GM20000 (cell line): ENCODE measurements at regions not wholly inside any gene's neighbourhood (a gene's known extent, or its start where the extent isn't known, plus 50 kb on each side); places are given as distances from the start of the nearest gene placed in this dataset.

Experiments used
- DNase-seq: peaks from one replicate; pipeline ENCODE4 v3.0.0; 2012; ENCODE audit warnings: low spot score
- CTCF ChIP-seq: IDR thresholded peaks from 2 replicates; pipeline ENCODE4 v1.5.1; 2012; ENCODE audit warnings: mild to moderate bottlenecking, control low read depth; ENCODE audit errors: extremely low read depth, missing control alignments

- no peak for TF ChIP-seq CTCF
- no peak for DNase-seq
These were observed 56.8 kb downstream of the IFNG start for GRCh38 chr12:68102731-68103130.

DNA sequence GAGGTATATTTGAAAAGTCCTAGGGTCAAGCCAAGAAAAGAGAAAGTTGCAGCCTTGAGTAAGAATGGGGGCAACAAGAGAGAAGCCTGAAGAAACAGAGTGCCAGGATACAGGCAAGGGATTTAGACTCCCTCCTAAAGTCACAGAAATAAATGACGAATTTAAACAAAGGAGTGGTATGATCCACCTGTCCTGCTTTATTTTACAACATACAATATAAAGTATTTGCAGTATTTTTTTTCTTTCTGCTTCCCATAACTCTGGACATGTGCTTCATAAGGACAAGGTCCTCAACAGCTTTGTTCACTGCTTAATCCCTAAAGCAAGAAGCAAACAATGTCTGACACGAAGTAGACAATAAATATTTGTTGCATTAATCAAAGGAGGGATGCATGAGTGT lies 57.4 kb downstream of the IFNG start:
- no peak for TF ChIP-seq CTCF
- DNase-seq: no peak

DNA sequence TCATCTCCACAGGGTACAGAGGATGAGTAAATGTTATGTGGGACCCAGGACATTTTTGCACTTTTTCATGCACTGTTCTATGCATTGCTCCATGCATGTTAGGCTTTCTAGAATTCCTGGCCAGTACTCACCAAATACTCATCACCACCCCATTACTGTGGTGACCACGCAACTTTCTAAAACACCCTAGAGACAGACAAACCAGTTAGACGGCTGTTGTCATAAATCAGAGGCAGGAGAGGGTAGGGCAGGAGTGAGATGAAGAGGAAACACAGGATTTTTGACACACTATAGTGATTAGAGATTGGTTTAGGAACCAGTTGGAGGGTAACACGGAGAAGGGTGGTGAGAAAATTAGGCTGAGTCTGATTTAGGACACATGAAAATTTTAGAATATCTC lies 59.3 kb downstream of the IFNG start:
- no peak for TF ChIP-seq CTCF
- DNase-seq: no peak

DNA sequence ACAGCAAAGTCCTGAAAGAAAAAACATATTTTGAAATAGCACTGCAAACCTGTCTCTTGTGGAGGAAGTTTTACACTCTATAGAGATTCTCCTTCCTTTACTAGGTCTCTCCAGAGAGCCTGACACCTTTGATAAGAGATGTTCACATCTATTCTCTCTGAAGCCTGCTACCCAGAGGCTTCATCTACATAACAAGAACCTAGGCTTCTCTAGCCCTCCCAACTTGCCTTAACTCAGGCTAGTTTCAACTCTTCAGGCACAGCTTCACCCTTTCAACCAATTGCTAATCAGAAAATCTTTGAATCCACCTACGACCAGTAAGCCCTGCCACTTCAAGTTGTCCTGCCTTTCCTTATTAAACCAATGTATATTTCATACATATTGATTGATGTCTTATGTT lies 60.6 kb downstream of the IFNG start:
- no peak for TF ChIP-seq CTCF
- DNase-seq: no peak

DNA sequence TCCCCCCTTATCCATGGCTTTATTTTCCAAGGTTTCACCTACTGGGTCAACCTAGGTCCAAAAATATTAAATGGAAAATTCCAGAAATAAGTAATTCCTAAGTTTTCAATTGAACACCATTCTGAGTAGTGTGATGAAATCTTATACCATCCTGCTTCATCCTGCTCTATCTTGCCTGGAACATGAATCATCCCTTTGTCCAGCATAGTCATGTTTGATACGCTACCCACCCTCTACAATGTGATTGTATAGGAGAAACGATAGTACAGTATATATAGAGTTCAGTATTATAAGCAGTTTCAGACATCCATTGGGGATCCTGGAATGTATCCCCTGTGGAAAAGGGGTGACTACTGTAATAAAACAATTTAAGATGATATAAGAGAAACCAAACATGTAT lies 62.2 kb downstream of the IFNG start:
- no peak for TF ChIP-seq CTCF
- no peak for DNase-seq

- no peak for TF ChIP-seq CTCF
- no peak for DNase-seq
These were observed 64.7 kb downstream of the IFNG start for GRCh38 chr12:68094645-68095395.

- TF ChIP-seq CTCF: no peak
- no peak for DNase-seq
These were observed 65.3 kb downstream of the IFNG start for GRCh38 chr12:68094195-68094594.
